ENCODE measurements at regions not wholly inside any gene's neighbourhood (a gene's known extent, or its start where the extent isn't known, plus 50 kb on each side); places are given as distances from the start of the nearest gene placed in this dataset.

GRCh38 chr22:48238284-48238915 lies 1476.0 kb downstream of the TBC1D22A start:
- no peaks in the 10 kb centered on the region for H3K9me3 ChIP-seq (replicated peaks in 1 of 3)
- no peak overlapping the region for H3K27ac ChIP-seq
- no peak overlapping the region for H3K4me3 ChIP-seq
- TF ChIP-seq POLR2A (IDR thresholded peaks at IDR 0.05), result no peak
- no peak for TF ChIP-seq CTCF (IDR thresholded peaks at IDR 0.05)
- peak in 2 of 7 donors; percentile 18 to 25 for DNase-seq
- H3K36me3 ChIP-seq (replicated peaks in 1 of 2), result no peaks in the 10 kb centered on the region
- WGBS, 4 donors, result 75 to 84% (median 80%) methylated on average over 7 to 9 of the region's 9 CpGs
- H3K27me3 ChIP-seq, result no peaks in the 10 kb centered on the region
- H3K4me1 ChIP-seq (replicated peaks in 1 of 2), result no peaks in the 10 kb centered on the region
- intact Hi-C loops (cut with DNase I), result no loop called here

GRCh38 chr22:48237466-48238283 lies 1475.2 kb downstream of the TBC1D22A start:
- TF ChIP-seq CTCF (IDR thresholded peaks at IDR 0.05) (no peak), POLR2A (IDR thresholded peaks at IDR 0.05) (no peak)
- 83 to 89% (median 88%) methylated on average over 21 of the region's 21 CpGs for WGBS, 4 donors

GRCh38 chr22:48236261-48236660 lies 1473.8 kb downstream of the TBC1D22A start:
- no peak for TF ChIP-seq CTCF (IDR thresholded peaks at IDR 0.05)
- TF ChIP-seq POLR2A (IDR thresholded peaks at IDR 0.05), result no peak
- H3K27me3 ChIP-seq, result no peaks in the 10 kb centered on the region
- H3K27ac ChIP-seq, result no peak overlapping the region
- H3K9me3 ChIP-seq (replicated peaks in 1 of 3), result no peaks in the 10 kb centered on the region
- no peak overlapping the region for H3K4me3 ChIP-seq
- 57 to 71% (median 61%) methylated on average over 4 of the region's 4 CpGs for WGBS, 4 donors
- intact Hi-C loops (cut with DNase I), result no loop called here
- no peaks in the 10 kb centered on the region for H3K4me1 ChIP-seq (replicated peaks in 1 of 2)
- DNase-seq, result peak in 2 of 7 donors; percentile 3 to 46
- no peaks in the 10 kb centered on the region for H3K36me3 ChIP-seq (replicated peaks in 1 of 2)

More at GRCh38 chr22:48237466-48238283, 1475.2 kb downstream of the TBC1D22A start:
- Histone ChIP-seq H3K9me3 (replicated peaks in 1 of 3) (no peaks in the 10 kb centered on the region), H3K27ac (no peak overlapping the region), H3K36me3 (replicated peaks in 1 of 2) (no peaks in the 10 kb centered on the region), H3K4me1 (replicated peaks in 1 of 2) (no peaks in the 10 kb centered on the region), H3K27me3 (no peaks in the 10 kb centered on the region), H3K4me3 (no peak overlapping the region)
- intact Hi-C loops (cut with DNase I), result no loop called here
- DNase-seq, result peak in 2 of 7 donors; percentile 6 to 27

- TF ChIP-seq POLR2A (IDR thresholded peaks at IDR 0.05) (no peak), CTCF (IDR thresholded peaks at IDR 0.05) (no peak)
- H3K4me3 ChIP-seq, result no peak overlapping the region
- no peaks in the 10 kb centered on the region for H3K4me1 ChIP-seq (replicated peaks in 1 of 2)
- WGBS, 4 donors, result 82 to 87% (median 83%) methylated on average over 9 of the region's 9 CpGs
- DNase-seq, result peak in 2 of 7 donors; percentile 4 to 17
- H3K27me3 ChIP-seq, result no peaks in the 10 kb centered on the region
- H3K36me3 ChIP-seq (replicated peaks in 1 of 2), result no peaks in the 10 kb centered on the region
- intact Hi-C loops (cut with DNase I), result no loop called here
- H3K27ac ChIP-seq, result no peak overlapping the region
- no peaks in the 10 kb centered on the region for H3K9me3 ChIP-seq (replicated peaks in 1 of 3)
Observed at GRCh38 chr22:48235744-48236143, 1473.3 kb downstream of the TBC1D22A start.

All from adrenal gland (tissue), 9 donors.